Activated CD4-positive, alpha-beta memory T cell treated with anti-CD3 and anti-CD28 coated beads, Interleukin-2, amount 10 ng/mL, durations not matched to agents 7 days and 5 days (primary cell): ENCODE measurements at regions not wholly inside any gene's neighbourhood (a gene's known extent, or its start where the extent isn't known, plus 50 kb on each side); places are given as distances from the start of the nearest gene placed in this dataset.

ENCODE experiments used
- CTCF ChIA-PET: fragments of 350-600 bp; sonication (Branson Sonifier 250); formaldehyde crosslinking; loops from one replicate; lab custom pipeline; 2021; ENCODE audit warnings: antibody characterized with exemption, inconsistent platforms; lab: Charles Lee
- POLR2A ChIA-PET: fragments of 350-600 bp; sonication (Branson Sonifier 250); formaldehyde crosslinking; loops from one replicate; lab custom pipeline; 2021; ENCODE audit warnings: antibody characterized with exemption; lab: Charles Lee
- DNase-seq: peaks from one replicate; pipeline ENCODE4 v3.0.0-alpha.2; 2020
- H3K27ac Mint-ChIP-seq: one replicate; pipeline ENCODE4 v1.8.0; 2021; ENCODE audit warnings: mild to moderate bottlenecking, mixed read lengths
- H3K27me3 Mint-ChIP-seq: one replicate; pipeline ENCODE4 v1.8.0; 2021; ENCODE audit warnings: mixed read lengths
- H3K36me3 Mint-ChIP-seq: one replicate; pipeline ENCODE4 v1.8.0; 2021; ENCODE audit warnings: low read depth, mixed read lengths
- H3K4me1 Mint-ChIP-seq: one replicate; pipeline ENCODE4 v1.8.0; 2021; ENCODE audit warnings: mixed read lengths
- H3K4me3 Mint-ChIP-seq: one replicate; pipeline ENCODE4 v1.8.0; 2021; ENCODE audit warnings: mild to moderate bottlenecking, mixed read lengths
- H3K9me3 Mint-ChIP-seq: one replicate; pipeline ENCODE4 v1.8.0; 2021; ENCODE audit warnings: mixed read lengths

DNA sequence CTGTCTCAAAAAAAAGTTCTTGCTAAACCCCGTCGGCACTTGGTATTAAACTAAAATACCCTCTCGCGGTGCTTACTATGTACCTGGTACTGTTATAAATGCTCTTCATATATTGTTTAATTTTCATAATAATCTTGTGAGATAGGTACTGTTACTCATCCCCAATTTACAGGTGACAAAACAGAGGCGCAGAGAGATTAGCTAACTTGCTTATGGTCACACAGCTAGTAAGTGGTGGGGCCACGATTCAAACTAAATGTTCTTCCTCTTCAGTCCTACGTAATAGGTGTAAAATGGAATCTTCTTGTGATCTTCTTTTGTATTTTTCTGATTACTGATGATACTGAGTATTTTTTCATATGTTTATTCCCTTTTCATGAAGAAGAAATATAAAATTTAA lies 51.3 kb downstream of the TET3 start:
- CTCF ChIA-PET = no interaction called here
- Mint-ChIP-seq H3K27ac (no peak overlapping the region), H3K9me3 (no peaks in the 10 kb centered on the region), H3K36me3 (peaks cover 5% of the 10 kb centered on the region), H3K4me3 (no peak overlapping the region), H3K4me1 (peaks cover 60% of the 10 kb centered on the region), H3K27me3 (no peaks in the 10 kb centered on the region)
- DNase-seq = no peak
- POLR2A ChIA-PET = interaction anchor here (1.3 kb wide), 1 partner anchor 9 kb away, joined by 4 read pairs; no protein-coding TSS in a partner anchor

DNA sequence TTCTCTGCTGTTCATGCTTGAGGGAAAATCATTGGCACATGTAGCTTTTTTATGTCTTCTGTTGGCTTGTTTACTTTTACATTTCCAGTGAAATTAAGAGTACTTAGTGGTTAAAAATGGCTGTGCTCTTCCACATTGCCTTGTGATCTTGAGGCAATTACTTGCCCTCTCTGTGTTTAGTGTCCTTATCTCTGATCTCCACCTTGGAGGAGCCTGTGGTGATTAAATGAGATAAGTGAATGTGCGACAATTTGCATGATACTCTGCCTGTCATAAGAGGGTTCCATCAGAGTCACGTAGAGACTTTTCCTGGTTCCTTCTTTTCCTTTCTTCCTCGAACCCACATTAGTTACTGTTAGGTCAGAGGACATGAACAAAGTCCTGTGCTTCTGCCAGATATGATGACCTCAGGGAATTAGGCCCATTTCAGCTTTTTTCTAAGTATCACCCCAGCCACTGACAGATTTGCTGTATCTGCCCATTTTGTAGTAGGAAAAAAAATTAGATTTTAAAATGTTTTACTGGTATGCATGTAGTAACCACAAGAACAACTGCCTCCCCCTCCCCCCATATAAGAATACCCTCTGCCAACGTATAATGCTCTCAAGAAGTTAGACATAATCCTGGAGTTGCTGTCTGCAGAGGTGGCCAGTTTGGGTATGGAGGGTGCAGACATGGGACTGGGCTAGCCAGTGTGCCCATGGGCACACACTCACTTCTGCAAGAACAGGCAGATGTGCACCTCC lies 51.9 kb downstream of the TET3 start:
- H3K4me3 Mint-ChIP-seq = no peak overlapping the region
- CTCF ChIA-PET = no interaction called here

DNA sequence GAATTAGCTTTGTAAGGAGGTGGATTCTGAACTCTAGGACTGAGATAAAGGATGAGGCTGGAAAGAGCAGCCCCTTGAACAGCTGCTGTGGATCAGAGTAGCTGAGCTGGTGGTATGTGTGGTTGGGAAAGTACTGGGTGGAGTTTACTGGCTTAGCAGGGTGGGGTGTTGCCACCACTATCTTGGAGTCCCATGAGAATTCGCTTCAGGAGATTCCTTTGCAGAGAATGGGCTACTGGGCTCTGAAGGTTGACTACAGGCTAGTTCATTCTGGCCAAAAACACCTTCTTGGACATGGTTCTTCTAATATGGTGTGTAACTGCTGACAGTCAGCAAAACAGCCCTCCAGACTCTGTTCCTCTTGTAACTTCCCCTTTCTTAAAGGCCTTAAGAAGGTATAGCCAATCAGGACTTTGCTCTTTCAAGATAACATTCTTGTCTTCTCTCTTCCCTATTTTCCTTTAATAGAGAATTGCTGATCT lies 52.7 kb downstream of the TET3 start:
- peaks cover 5% of the 10 kb centered on the region for H3K36me3 Mint-ChIP-seq
- no peak for DNase-seq
- POLR2A ChIA-PET = no interaction called here
- H3K27ac Mint-ChIP-seq = no peak overlapping the region
- H3K4me3 Mint-ChIP-seq = no peak overlapping the region
- no peaks in the 10 kb centered on the region for H3K27me3 Mint-ChIP-seq
- peaks cover 51% of the 10 kb centered on the region for H3K4me1 Mint-ChIP-seq
- H3K9me3 Mint-ChIP-seq = no peaks in the 10 kb centered on the region
- CTCF ChIA-PET = no interaction called here

More for the DNA sequence above, 51.9 kb downstream of the TET3 start:
- Mint-ChIP-seq H3K27me3 (no peaks in the 10 kb centered on the region), H3K27ac (no peak overlapping the region), H3K4me1 (peaks cover 58% of the 10 kb centered on the region), H3K36me3 (peaks cover 5% of the 10 kb centered on the region), H3K9me3 (no peaks in the 10 kb centered on the region)
- DNase-seq = no peak
- POLR2A ChIA-PET = no interaction called here

DNA sequence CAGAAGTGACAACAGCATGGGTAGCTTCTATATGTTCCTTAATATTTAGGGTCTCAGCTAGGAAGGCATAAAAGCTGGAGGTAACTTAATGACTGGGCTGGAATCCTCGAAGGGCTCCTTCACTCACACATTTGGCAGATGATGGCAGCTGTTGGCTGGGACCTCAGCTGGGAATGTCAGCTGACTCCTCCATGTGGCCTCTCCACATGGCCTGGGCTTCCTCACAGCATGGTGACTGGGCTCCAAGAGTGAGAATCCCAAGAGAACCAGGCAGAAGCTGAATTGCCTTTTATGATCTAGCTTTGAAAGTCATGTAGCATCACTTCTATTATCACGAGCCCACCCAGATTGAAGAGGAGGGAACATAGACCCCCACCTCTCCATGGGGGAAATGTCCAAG lies 54.9 kb downstream of the TET3 start:
- peaks cover 41% of the 10 kb centered on the region for H3K4me1 Mint-ChIP-seq
- CTCF ChIA-PET = no interaction called here

DNA sequence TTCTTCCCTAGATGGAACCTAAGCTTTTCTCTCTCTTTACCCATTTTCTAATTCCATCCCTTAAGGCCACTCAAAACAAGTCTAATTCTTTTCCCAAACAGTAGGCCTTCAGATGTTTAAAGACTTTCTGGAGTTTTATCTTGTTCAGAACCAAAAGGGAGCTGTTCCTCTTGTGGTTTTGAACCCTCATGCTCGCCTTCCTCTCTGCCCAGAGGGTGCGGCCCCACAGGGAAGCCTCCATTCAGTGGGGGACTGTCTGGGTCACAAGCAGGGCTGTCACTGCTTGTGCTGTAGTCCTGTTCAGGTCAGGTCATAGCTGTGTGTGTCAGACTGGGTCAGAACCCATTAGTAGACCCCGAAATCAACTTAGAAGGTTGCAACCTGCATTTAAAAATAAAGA lies 56.5 kb downstream of the TET3 start:
- Mint-ChIP-seq H3K9me3 (no peaks in the 10 kb centered on the region), H3K4me3 (no peak overlapping the region), H3K27me3 (no peaks in the 10 kb centered on the region), H3K27ac (no peak overlapping the region), H3K36me3 (peaks cover 5% of the 10 kb centered on the region), H3K4me1 (peaks cover 38% of the 10 kb centered on the region)
- ChIA-PET CTCF (interaction anchor here (1.2 to 1.3 kb wide), 2 partner anchors 84 to 214 kb away, joined by 3 to 4 read pairs; no protein-coding TSS in a partner anchor), POLR2A (interaction anchor here (1.6 to 1.9 kb wide), 2 partner anchors 10 to 80 kb away, joined by 4 to 7 read pairs; no protein-coding TSS in a partner anchor)
- no peak for DNase-seq

More for the DNA sequence above, 54.9 kb downstream of the TET3 start:
- POLR2A ChIA-PET = interaction anchor here (1.0 to 1.9 kb wide), 2 partner anchors 9 to 81 kb away, joined by 3 to 4 read pairs; no protein-coding TSS in a partner anchor
- DNase-seq = no peak
- Mint-ChIP-seq H3K36me3 (peaks cover 5% of the 10 kb centered on the region), H3K27ac (no peak overlapping the region), H3K4me3 (no peak overlapping the region), H3K27me3 (no peaks in the 10 kb centered on the region), H3K9me3 (no peaks in the 10 kb centered on the region)

DNA sequence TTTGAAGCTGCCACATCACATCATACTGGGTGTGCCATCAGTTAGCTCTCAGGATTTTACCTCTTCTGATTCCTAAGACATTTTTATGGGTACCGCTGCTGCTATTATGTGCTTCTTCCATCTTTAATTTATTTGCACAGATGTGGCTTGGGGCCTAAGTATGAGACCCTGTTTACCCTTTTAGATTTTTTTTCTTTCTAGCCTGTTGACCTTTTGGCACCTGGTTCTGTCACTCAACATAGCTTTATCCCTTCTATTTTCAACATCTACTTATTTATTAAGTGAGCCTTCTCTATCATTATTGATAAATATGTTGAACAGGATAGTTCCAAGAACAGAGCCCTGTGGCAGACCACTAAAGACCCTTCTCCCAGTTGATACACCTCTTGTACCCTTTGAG lies 57.0 kb downstream of the TET3 start:
- Mint-ChIP-seq H3K4me1 (peaks cover 32% of the 10 kb centered on the region), H3K27me3 (no peaks in the 10 kb centered on the region)

DNA sequence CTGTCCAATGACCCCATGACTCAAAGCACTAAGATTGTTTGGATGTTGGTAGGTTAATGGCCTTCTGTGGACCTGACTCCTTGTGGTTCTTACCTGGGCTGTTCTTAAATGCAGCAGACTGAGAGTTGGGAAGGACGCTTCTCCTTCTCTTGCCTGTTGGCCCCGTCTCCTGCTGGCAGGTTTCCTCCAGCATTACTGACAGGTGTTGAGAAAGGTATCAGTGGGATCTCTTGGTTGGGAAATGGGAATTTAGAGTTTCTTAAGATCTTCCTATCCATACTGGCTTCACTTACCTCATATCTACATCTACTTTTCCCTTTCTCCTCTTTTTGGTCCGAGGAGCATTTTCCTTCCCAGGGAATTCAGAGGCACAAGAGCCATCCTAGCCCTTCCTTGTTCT lies 57.9 kb downstream of the TET3 start:
- ChIA-PET POLR2A (no interaction called here), CTCF (no interaction called here)
- Mint-ChIP-seq H3K27me3 (no peaks in the 10 kb centered on the region), H3K36me3 (peaks cover 8% of the 10 kb centered on the region), H3K9me3 (no peaks in the 10 kb centered on the region), H3K4me3 (no peak overlapping the region), H3K27ac (no peak overlapping the region), H3K4me1 (peaks cover 23% of the 10 kb centered on the region)
- no peak for DNase-seq

More for the DNA sequence above, 57.0 kb downstream of the TET3 start:
- DNase-seq = no peak
- ChIA-PET CTCF (interaction anchor here (1.2 kb wide), 1 partner anchor 215 kb away, joined by 3 read pairs; no protein-coding TSS in a partner anchor), POLR2A (interaction anchor here (1.6 kb wide), 1 partner anchor 10 kb away, joined by 7 read pairs; no protein-coding TSS in a partner anchor)
- no peaks in the 10 kb centered on the region for H3K9me3 Mint-ChIP-seq
- peaks cover 5% of the 10 kb centered on the region for H3K36me3 Mint-ChIP-seq
- no peak overlapping the region for H3K4me3 Mint-ChIP-seq
- H3K27ac Mint-ChIP-seq = no peak overlapping the region

DNA sequence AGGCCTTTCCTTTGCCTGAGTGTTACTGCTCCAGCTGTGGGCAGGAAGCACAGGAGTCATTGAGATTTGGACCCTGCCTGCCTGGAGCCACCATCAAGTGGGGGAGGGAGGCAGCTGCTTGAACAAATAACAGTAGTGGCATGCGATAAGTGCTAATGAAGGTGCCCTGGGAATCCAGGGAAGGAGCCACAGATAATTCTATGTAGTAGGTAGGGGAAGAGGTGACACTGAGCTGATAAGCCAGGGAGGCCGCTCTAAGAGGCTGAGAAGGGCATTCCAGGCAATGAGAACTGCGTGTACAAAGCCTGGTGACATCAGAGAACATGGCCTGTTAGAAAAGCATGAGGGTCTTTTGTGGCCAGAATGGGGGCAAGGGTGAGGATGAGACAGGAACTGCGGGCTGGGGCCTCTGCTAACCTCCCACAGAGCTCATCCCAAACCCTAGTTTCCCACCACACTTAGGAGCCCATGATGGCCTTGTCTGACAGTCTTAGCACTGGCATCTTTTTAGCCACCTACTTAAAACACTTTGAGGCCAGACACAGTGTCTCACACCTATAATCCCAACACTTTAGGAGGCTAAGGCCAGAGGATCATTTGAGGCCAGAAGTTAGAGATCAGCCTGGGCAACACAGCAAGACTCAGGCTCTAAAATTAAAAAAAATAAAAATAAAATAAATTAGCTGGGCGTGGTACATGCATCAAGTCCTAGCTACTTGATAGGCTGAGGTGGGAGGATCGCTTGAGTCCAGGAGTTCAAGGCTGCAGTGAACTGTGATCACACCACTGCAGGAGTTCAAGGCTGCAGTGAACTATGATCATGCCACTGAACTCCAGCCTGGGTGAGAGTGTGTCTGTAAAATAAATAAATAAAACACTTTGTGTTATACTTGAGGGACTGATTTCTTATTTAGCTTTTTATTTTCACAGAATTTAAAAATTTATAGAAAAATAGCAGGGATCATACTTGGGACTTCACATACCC lies 58.9 kb downstream of the TET3 start:
- H3K4me3 Mint-ChIP-seq = no peak overlapping the region
- H3K9me3 Mint-ChIP-seq = no peaks in the 10 kb centered on the region
- peaks cover 18% of the 10 kb centered on the region for H3K4me1 Mint-ChIP-seq
- no peak for DNase-seq
- no peaks in the 10 kb centered on the region for H3K27me3 Mint-ChIP-seq
- ChIA-PET POLR2A (no interaction called here), CTCF (no interaction called here)
- no peak overlapping the region for H3K27ac Mint-ChIP-seq
- H3K36me3 Mint-ChIP-seq = peaks cover 16% of the 10 kb centered on the region

DNA sequence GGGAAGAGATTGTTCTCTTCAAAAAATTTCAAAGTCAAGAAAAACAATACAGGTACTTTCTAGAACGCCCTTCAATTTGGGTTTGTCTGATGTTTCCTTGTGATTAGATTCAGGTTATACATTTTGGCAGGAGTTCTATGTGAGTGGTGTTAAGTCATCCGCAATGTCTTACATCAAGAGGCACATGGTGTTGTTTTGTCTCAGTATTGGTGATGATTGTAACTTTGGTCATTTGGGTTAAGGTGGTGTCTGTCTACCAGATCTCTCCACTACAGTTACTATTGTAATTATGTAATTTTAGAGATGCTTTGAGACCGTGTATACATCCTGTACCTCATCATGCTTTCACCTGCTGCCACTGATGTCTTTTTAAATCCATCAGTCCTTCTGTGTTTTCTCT lies 60.3 kb downstream of the TET3 start:
- H3K9me3 Mint-ChIP-seq = no peaks in the 10 kb centered on the region
- POLR2A ChIA-PET = no interaction called here
- no peaks in the 10 kb centered on the region for H3K27me3 Mint-ChIP-seq
- H3K36me3 Mint-ChIP-seq = peaks cover 16% of the 10 kb centered on the region
- H3K27ac Mint-ChIP-seq = no peak overlapping the region
- peaks cover 16% of the 10 kb centered on the region for H3K4me1 Mint-ChIP-seq
- no peak overlapping the region for H3K4me3 Mint-ChIP-seq
- CTCF ChIA-PET = no interaction called here
- no peak for DNase-seq

DNA sequence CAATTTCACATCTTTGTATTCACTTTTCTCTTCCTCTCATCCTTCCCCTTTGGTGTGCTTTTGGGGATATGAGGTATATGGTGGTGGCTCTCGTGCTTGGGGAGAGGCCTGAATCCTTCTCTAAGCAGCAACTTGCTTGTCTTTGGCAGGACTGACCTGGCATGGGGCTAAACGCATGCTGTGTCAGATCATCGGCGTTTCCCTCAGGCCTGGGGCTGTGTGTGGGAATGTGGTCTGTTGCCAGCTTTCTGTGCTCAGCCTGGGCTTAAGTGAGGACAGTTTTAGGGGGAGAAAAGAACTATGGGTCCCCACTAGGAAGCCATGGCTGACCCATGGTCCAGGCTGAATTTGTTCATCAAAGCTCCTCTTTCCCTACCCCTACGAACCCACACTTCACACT lies 60.7 kb downstream of the TET3 start:
- Mint-ChIP-seq H3K9me3 (no peaks in the 10 kb centered on the region), H3K27ac (no peak overlapping the region), H3K4me3 (no peak overlapping the region), H3K4me1 (peaks cover 11% of the 10 kb centered on the region), H3K27me3 (no peaks in the 10 kb centered on the region), H3K36me3 (peaks cover 14% of the 10 kb centered on the region)
- DNase-seq = no peak
- ChIA-PET CTCF (no interaction called here), POLR2A (no interaction called here)

DNA sequence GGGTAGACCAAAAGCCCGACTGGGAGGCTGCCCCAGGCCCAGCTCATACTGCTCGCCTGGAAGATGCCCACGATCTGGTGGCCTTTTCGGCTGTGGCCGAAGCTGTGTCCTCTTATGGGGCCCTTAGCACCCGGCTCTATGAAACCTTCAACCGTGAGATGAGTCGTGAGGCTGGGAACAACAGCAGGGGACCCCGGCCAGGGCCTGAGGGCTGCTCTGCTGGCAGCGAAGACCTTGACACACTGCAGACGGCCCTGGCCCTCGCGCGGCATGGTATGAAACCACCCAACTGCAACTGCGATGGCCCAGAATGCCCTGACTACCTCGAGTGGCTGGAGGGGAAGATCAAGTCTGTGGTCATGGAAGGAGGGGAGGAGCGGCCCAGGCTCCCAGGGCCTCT lies 61.7 kb downstream of the TET3 start:
- POLR2A ChIA-PET = no interaction called here
- H3K4me3 Mint-ChIP-seq = no peak overlapping the region

DNA sequence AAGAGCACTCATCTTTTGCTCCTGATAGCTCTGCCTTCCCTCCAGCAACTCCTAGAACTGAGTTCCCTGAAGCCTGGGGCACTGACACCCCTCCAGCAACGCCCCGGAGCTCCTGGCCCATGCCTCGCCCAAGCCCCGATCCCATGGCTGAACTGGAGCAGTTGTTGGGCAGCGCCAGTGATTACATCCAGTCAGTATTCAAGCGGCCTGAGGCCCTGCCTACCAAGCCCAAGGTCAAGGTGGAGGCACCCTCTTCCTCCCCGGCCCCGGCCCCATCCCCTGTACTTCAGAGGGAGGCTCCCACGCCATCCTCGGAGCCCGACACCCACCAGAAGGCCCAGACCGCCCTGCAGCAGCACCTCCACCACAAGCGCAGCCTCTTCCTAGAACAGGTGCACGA lies 62.4 kb downstream of the TET3 start:
- no peak for DNase-seq
- ChIA-PET CTCF (no interaction called here), POLR2A (no interaction called here)
- no peaks in the 10 kb centered on the region for H3K9me3 Mint-ChIP-seq
- H3K36me3 Mint-ChIP-seq = peaks cover 14% of the 10 kb centered on the region
- H3K27me3 Mint-ChIP-seq = no peaks in the 10 kb centered on the region
- H3K27ac Mint-ChIP-seq = no peak overlapping the region
- H3K4me3 Mint-ChIP-seq = no peak overlapping the region
- H3K4me1 Mint-ChIP-seq = no peaks in the 10 kb centered on the region

More for the DNA sequence above, 61.7 kb downstream of the TET3 start:
- Mint-ChIP-seq H3K27me3 (no peaks in the 10 kb centered on the region), H3K9me3 (no peaks in the 10 kb centered on the region), H3K27ac (no peak overlapping the region), H3K4me1 (peaks cover 1% of the 10 kb centered on the region), H3K36me3 (peaks cover 14% of the 10 kb centered on the region)
- no peak for DNase-seq
- CTCF ChIA-PET = no interaction called here

DNA sequence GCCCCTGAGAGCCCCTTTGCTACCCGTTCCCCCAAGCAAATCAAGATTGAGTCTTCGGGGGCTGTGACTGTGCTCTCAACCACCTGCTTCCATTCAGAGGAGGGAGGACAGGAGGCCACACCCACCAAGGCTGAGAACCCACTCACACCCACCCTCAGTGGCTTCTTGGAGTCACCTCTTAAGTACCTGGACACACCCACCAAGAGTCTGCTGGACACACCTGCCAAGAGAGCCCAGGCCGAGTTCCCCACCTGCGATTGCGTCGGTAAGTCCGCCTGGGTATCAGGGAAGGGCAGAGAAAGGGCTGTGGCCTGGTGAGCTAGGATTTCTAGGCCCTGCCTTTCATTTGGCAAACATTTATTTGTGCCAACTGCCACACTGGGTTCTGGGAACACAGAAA lies 63.4 kb downstream of the TET3 start:
- POLR2A ChIA-PET = no interaction called here
- peaks cover 14% of the 10 kb centered on the region for H3K36me3 Mint-ChIP-seq
- H3K4me1 Mint-ChIP-seq = peaks cover 2% of the 10 kb centered on the region
- H3K4me3 Mint-ChIP-seq = no peak overlapping the region
- H3K27ac Mint-ChIP-seq = no peak overlapping the region
- H3K27me3 Mint-ChIP-seq = no peaks in the 10 kb centered on the region
- H3K9me3 Mint-ChIP-seq = no peaks in the 10 kb centered on the region
- no peak for DNase-seq
- CTCF ChIA-PET = no interaction called here
